NCI-H748 (cell line): ENCODE measurements at regions not wholly inside any gene's neighbourhood (a gene's known extent, or its start where the extent isn't known, plus 50 kb on each side); places are given as distances from the start of the nearest gene placed in this dataset.
A peak's percentile ranks its signal among the peaks of the same experiment; 100 is the strongest.
"Not testable (repeated sequence)": the region's sequence is repeated elsewhere in the genome, so short reads cannot be mapped to it uniquely, and the experiment has no call there.

Source experiments
- DNase-seq: peaks from one replicate; lab custom pipeline; 2025; ENCODE audit not compliant: unreplicated experiment; lab: John Stamatoyannopoulos, UW

DNA sequence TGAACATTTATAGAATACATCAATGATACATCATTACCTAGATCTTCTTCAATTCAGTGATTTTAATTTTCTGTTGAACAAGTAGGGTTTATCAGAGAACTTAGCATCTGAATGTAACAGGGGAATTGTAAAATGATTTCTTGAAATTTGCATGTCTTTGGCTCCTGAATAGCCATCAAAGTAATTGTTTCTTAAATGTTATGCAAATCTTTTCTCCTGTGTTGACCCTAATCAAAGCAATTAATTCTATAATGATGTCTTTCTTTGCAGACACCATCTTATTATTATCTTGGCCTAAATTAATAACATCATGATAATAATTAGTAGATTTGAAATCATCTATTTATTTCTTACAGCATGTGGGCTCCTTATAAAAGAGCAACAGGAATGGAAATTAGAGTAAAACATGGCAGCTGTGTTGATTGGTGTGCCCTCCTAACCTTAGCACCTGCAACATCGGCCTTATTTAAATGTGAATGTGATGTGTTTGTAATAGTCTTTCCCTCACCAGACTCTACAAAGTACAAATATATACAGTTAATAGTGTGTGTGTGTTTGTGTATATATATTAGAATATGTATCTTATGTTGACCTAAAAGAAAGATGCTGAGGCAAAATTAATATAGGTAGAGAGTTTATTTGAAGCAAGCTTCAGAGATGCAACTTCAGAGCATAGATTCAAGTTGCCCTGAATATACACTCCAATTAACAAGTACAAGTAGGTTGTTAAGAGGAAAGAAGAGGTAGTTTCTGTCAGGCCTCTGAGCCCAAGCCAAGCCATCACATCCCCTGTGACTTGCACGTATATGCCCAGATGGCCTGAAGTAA, 328.0 kb upstream of the TECRL start:
- DNase-seq = no peak

DNA sequence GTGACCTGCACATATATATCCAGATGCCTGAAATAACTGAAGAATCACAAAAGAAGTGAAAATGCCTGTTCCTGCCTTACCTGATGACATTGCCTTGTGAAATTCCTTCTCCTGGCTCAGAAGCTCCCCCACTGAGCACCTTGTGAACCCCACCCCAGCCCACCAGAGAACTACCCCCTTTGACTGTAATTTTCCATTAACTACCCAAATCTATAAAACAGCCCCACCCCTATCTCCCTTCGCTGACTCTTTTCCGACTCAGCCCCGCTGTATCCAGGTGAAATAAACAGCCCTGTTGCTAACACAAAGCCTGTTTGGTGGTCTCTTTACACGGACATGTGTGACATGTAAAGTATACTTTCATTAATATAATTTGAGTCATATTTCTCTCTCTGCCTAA, 320.3 kb upstream of the TECRL start:
- DNase-seq = no peak

DNA sequence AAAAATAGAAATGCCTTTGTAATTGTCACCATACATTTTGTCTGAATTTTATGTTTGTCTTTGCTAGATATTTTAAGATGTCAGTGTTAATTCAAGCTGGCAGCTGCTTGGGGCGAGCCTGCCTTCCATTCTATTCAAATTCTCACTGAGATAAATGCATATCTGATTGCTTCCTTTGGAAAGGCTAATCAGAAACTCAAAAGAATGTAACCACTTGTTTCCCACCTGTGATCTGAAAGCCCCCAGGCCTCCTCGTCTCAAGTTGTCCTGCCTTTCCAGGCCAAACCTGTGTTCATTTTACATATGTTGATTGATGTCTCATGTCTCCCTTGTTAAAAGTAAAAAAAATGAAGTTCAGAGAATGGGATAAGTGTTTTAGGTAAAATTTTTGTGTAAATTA, 318.7 kb upstream of the TECRL start:
- no peak for DNase-seq

DNA sequence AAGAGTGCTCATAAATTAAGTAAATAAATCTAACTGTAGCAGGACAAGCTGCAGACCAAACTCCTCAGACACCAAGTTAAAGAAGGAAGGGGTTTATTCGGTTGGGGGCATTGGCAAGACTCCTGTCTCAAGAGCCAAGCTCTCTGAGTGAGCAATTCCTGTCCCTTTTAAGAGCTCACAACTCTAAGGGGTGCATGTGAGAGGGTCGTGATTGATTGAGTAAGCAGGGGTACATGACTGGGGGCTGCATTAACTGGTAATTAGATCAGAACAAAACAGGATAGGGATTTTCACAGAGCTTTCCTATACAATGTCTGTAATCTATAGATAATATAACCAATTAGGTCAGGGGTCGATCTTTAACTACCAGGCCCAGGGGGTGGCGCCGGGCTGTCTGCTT, 318.1 kb upstream of the TECRL start:
- not testable (repeated sequence) for DNase-seq

DNA sequence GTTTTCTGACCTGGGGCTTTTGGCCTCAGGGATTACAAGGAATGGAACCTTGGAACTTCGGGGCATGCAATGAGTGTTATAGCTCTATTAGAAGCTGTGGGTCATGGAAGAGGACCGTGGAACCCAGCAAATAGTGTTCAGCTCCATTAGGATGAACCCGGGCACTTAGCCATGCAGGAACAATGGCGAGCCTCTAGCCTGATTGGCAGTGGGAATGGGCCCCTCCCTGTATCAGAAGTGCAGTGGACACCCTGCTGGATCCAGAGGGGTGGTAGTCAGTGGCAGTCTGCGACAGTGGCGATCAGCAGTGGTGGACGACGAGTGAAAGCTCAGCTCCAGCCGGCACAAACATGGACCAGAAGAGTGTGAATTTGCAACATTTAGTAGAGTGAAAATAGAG, 315.4 kb upstream of the TECRL start:
- DNase-seq = no peak

DNA sequence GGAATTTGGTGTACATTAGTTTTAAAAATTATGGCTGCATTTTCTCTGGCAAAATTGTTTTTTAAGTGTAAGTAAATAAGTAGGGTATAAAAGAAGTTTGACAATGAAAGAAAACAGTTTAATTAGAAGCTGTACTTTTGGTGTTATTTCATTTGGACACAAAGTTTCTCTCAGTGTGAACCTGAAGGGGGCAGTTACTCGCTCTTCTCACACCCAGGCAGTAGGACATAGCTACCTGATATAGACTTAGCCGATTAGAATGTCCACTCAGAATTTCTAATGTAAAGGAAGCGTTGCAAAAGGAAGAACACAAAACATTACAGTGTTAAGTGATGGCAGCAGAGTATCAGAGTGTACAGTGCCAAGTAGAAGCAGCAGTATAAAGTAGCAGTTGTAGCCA, 311.9 kb upstream of the TECRL start:
- no peak for DNase-seq

DNA sequence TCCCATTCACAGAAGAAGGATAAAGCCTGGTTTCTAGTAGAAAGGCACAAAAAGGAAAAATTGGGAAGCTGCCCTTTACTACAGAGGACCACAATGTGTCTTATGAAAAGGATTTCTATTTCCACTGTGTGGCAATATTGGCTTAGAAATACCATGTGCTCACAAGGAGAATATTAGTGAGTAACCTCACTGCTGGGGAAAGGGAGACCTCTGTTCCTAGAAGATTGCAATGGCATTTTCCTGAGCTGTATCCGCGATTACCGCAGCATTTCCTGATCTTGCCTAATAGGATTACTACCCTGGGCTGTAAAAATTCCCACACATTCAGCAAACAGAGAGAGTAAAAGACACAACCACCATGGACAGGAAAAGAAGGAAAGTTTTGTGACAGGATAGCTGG, 308.8 kb upstream of the TECRL start:
- DNase-seq = no peak

DNA sequence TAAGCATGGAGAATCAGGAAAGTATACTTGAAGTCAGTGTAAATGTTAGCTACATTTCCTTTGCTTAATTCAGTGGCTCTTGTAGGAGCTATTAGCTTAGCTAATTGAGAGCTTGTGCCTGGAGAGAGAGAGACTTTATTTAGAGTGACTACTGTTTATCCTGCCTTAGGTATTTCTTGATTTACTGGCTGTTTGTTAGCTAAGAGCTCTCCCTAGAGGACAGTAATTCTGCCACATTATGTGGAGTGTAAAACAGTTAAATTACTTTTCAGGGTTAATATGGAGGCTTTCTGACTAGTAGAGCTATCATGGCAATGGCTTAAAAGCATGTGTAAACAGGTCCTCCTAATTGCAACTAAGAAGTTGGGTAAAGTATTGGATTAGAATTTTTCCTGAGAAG, 306.5 kb upstream of the TECRL start:
- DNase-seq = no peak

DNA sequence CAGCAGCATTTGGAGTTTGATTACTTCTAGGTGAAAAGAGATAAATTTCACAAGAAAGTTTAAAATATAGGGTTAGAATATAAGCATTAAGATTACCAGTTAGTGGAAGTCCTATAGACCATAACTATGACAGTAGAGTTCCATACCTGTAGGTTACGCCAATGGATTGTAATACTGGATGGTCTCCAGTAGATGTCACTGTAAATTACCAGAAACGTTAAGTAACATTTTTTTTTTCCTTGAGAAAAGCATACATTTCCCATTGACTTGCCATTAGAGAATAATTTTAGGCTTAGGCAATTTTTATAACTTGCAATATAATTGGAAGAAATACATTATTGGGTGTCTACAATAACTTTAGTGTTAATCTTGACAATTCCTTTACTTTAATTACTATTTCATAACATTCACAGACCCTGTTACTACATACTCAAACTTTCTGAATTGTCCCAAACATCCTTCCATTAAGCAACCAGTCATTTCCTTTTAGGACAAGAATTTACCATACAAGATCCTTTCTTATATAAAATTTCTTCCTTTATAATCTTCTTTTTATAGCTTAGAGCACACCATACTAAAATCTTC, 304.1 kb upstream of the TECRL start:
- DNase-seq = peak; percentile 2

DNA sequence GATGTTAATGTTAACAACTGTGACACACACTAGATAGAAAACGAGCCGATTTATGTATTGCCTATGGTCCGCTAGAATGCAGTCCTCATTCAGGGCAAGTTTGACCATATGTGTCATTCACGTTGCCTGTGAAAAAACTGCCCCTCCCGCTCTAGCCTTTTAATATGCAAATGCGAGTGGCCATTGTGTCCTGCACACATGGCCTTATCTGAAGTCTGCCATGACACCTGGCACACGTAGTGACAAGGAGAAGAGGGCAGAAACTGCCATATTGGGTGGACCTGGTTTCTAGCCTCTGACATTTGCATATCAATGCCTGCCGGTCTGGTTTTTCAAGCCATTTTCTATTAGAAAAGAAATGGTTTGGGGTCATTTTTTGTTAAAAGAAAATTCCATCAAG, 303.3 kb upstream of the TECRL start:
- no peak for DNase-seq

DNA sequence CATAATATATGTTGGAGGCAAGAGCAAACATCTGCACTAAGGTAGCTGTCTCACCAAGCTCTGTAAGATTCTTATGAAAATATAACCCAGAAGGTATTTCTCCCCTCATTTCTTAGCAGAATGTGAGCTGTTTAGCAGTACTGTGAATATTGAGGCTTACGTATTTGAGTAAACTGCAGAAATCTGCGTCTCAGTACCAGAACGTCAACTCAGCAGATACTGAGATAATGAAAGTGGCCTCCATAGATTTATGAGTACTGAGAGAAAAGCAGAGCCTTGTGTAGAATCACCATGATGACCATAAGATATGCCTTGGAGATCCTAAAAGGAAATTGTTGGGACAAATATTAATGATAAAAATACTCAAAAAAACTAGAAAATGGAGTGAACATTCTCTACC, 296.7 kb upstream of the TECRL start:
- no peak for DNase-seq

DNA sequence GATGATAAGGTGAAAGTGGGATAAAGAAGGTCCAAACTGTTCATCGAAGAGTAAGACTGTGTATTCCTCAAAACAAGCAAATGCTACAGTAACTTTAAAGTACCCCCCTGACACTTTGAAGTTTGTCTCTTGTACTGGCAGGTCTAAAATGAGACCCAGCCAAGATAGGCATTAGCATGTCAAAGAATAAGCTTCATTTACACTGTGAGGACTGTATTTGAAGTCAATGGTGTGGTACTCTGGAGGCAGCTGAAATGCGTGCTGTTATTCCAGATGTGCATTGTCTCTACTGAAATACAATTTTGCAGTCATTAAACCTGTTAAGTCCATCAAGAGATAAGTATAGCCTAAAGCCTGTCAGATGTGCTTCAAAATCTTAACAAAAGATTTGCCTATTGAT, 288.9 kb upstream of the TECRL start:
- no peak for DNase-seq

DNA sequence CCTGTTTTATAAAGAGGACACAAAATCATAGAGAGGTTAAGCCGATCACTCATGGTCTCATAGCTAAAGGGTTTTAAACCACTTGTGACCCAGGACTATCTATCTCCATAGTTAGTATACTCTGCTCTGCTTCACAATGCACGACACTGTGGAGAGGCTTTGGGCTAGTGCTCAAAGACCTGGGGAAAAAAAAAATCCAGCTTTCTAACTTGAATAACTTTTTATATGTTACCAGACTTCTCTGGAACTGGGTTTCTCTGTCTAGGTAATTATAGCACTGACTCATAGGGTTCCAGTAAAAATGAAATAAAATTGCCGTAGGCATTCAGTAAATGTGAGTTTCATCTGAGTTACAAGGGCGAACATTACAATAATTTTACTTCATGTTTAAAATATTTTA, 273.7 kb upstream of the TECRL start:
- DNase-seq = no peak

DNA sequence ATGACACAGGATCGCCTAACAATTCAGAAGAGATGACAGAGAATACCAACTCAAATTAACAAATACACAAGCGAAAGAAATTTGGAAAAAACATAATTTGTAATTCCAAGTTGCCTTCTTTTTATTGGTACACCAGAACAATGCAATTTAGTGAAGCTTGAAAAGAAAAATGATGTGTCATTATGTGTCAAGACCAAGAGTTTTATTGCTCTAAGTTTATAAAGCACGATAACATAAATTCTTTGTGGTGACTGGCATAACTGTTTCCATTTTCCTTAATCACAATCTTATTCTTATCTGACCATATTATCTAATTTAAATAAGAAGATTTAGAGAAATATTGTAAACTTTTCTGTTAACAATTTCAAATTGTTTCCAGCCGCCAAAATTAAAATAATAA, 273.2 kb upstream of the TECRL start:
- no peak for DNase-seq

DNA sequence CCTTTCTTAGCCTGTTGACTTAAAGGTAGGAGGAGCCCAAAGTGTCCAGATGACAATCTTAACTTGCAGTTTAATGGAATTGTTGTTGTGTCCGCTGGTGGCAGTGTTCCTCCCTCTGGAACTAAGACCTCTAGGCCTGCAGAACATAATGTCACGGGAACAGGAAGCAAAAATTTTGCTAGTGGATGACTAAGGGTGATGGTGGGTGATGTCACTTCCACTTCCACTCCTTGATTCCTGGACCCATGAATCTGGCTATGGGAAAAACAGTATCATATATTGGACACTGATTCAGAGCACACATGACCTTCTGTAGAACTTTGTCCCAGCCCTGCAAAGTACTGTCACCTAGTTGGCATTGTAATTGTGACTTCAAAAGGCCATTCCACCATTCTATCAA, 263.9 kb upstream of the TECRL start:
- not testable (repeated sequence) for DNase-seq

DNA sequence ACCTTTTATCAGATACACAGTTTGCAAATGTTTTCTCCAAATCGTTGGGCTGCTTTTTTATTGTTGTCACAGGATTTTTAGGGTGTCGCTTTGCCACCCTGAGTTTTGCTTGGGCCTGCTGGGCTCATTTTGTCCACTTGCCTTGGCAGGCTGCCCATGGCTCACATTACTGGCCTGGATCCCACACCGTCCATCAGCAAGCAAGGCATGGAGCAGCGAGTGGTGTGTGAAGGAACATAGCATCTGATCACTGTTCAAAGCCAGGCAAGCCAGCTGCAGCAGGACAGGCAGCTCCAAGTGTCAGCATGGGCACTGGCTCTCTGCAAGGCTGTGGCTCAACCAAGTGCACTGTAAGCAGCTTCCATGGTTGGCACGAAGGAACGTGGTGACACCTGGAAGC, 261.4 kb upstream of the TECRL start:
- DNase-seq = no peak

DNA sequence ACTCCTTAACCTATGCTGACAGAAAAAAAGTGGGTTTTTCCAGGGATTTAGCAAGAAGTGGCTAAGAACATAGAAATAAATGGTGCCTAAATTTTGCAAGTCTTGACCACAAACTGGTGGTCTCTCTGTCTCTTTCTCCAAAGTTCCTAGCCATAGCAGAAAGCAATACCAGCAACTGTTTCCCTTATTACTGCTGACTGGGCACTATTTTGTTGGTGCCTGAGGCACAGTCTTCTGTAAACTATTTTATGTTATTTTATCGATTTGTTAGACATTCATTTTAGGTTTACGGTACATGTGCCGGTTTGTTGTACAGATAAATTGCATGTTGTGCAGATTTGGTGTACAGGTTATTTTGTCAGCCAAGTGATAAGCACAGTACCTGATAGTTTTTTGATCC, 234.6 kb upstream of the TECRL start:
- DNase-seq = no peak

DNA sequence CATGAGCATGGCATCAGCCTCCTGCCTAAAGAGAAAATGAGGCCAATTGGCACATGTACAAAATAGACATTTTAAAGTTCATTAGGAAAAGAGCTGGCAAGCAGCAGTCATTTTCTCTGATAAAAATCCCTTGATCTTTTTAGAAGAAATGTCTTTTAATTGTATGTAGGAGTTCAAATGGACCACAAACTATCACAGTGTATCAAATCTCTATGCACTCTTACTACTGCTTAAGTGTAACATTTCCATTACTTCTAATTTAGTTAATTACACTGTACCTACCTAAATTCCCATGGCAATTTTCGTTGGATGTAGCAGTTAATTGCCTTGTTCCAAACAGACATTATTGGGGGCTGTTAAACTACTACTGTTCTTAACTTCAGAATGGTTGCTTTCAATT, 233.7 kb upstream of the TECRL start:
- DNase-seq = no peak

DNA sequence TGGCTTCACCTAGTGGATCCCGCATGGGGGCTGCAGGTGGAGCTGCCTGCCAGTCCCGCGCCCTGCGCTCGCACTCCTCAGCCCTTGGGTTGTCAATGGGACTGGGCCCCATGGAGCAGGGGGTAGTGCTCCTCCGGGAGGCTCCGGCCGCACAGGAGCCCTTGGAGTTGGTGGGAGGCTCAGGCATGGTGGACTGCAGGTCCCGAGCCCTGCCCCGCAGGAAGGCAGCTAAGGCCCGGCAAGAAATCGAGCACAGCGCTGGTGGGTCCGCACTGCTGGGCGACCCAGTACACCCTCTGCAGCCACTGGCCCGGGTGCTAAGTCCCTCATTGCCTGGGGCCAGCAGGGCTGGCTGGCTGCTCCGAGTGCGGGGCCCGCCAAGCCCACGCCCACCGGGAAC, 231.2 kb upstream of the TECRL start:
- not testable (repeated sequence) for DNase-seq

DNA sequence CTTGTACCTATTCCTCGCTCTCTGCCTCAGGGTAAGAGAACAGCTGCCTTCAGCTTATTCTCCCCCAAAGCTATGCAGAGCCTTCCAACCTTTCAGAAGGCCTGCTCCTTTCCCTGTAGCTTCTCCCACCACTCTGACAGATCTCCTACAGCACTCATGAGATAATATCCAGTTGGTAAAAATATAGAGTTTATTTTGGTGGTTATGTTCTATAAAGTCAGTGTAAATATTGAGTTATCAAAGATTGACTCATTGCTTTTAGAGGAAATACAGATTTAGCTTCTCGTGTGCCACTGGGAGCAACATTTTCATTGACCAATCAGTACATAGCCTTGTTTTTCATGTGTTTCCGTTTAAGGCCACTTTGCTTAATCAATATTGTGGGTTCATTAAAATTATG, 216.2 kb upstream of the TECRL start:
- DNase-seq = no peak

DNA sequence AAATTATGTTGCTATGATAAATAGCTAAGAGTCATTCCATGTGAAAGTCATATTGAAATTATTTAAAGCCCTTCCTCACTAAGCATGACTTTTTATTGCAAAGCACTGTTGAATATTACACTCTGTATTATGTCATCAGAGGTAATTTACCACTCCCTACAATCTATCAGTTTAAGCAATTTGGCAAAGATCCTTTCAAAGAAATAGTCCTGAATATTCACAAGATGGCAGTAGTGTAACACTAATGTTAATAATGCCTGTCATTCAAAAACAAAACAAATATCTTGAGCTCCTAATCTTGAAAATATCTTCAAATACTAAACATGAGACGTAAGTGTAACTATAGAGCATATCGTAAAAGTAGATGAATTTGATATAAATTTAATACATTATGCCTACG, 208.6 kb upstream of the TECRL start:
- no peak for DNase-seq

DNA sequence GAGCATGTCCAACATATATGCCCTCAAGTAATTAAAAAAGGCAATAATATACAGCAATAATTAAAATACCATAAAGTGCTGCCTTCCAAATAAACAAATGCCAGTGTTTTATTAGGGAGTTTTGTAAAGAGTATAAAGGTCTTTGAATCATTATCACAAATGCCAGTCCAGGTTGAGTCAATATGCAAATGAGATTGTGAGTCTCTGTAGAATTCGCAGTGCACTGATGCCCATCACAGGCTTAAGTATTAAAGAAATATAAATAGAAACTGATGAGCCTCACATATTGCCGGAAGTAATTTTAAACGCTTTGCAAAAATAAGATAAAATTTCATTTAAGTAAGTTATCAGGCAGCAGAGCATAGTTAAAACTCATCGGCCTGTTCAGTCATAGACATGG, 205.0 kb upstream of the TECRL start:
- no peak for DNase-seq

DNA sequence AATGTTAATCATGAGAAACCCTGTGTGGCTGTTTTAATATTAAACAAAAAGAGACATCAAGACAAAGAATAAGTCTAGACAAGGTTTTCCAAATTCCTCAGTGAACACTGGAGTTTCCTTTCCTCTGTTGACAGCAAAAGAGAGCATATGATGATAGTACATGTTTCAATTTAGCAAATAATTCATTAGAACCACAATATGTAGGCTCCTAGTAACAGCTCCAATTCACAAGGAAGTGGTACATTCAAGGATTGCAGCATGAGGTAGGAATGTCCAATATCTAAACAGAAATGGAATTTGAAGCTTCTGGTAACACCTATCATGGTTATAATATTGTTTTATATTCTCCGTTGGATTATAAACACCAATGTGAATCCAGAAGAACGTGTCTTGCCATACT, 203.8 kb upstream of the TECRL start:
- no peak for DNase-seq
